NCI-H460 (cell line): ENCODE measurements at regions not wholly inside any gene's neighbourhood (a gene's known extent, or its start where the extent isn't known, plus 50 kb on each side); places are given as distances from the start of the nearest gene placed in this dataset.
A peak's percentile ranks its signal among the peaks of the same experiment; 100 is the strongest.

ENCODE experiments used
- DNase-seq: peaks from one replicate; pipeline ENCODE4 v3.0.0-alpha.2; 2016; ENCODE audit warnings: low read depth; ENCODE audit errors: extremely low read depth

- no peak for DNase-seq
Measured at GRCh38 chr3:163878396-163878795, 1199.9 kb downstream of the SI start.

DNA sequence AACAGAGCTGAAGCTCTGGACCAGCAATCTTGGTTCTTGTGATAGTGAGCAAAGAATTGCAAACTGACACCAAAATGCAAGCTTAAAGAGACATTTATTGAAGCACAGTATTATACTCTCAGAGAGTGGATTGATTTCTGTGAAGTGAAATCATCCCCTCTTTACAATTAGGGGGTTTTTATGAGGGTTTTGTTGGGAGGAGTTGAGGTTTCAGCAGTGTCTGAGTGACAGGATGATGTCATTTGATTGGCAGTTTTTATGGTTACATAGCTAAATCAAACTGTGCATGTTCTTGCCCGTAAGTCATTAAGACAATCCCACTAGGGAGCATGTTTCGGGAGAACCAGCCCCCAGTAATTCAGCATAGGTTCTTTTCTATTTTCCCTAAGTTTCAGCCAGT is 1200.5 kb downstream of the SI start:
- DNase-seq = no peak

DNA sequence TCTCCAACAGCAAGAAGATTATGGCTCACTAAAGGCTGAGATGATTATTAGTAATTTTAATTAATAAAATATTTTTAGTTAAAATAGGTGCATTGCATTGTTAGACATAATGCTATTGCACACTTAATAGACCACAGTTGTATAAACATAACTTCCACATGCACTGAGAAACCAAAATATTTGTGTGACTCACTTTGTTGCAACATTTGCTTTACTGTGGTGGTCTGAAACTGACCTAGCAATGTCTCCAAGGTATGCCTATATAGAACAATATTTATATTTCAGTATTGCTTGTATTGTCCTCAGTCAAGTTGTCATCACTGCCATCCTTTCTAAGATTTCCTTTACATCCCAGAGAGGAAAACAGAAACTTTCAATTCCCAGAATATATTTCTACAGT is 1215.2 kb downstream of the SI start:
- no peak for DNase-seq

DNA sequence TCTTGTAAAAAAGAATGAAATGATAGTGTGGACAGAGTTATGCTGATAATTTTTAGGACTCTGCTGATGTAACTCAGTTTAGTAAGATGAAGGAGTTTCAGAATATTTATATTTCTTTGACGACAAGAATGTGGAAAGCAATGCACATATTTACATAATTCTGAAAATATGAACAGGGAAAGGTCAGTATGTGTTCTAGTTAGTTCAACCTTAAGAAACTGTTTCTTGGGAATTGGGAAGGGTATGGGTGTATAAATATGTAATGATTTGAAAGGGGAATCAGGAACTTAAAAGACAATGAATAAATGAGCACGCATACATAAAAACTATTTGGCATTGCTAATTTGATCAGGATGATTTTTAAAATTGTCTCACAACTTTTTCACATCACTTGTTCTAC is 1226.1 kb downstream of the SI start:
- DNase-seq = no peak

GRCh38 chr3:163838769-163839168 is 1239.5 kb downstream of the SI start:
- DNase-seq = no peak

DNA sequence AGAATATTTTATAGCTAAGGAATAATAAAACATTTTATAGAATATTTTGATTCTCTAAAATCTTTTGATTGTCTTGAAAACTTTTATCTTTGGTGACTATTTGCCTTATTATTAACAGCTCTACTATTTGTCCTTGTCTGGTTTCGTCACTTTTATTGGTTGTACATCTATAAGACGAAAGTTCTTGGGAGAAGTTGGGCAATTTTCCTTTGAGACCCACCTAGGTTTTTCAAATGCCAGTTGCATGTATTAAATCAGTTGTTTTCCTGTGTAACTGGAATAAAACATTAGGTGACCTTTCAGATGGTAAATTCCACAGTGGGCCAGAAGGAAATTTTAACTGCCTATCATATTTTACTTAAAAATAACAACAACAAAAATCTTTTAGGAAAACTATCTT is 1245.7 kb downstream of the SI start:
- DNase-seq = no peak

DNA sequence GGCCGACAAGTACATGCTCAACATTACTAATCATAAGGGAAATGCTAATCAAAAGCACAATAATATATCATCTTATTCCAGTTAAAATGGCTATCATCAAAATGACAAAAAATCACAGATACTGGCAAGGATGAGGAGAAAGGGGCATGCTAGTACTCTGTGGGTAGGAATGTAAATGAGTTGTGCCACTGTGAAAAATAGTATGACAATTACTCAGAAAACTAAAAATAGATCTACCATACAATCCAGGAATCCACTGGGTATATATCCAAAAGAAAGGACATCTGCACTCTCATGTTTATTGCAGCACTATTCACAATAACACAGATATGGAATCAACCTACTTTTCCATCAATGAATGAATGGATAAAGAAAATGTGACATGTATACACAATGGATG is 1256.5 kb downstream of the SI start:
- DNase-seq = no peak

DNA sequence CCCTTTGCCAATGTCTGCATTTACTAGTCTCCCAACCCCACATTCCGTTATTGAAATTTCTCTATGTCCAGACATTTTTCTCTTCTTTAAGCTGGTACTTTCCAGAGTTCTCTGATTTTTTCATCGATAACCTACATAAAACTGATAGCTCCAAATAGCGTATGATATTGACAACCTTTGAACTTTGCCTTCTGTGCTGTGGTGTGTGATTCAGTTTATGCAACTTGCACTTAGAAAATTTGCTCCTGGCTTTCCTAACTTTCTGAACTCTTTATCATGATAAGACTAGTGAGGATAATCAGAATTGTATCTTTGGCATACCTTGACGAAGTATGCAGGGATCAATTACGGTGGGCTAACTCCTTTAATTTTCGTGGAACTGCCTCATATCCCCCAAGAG is 1261.3 kb downstream of the SI start:
- DNase-seq = no peak

- DNase-seq = no peak
Measured at GRCh38 chr3:163813935-163814334, 1264.4 kb downstream of the SI start.

DNA sequence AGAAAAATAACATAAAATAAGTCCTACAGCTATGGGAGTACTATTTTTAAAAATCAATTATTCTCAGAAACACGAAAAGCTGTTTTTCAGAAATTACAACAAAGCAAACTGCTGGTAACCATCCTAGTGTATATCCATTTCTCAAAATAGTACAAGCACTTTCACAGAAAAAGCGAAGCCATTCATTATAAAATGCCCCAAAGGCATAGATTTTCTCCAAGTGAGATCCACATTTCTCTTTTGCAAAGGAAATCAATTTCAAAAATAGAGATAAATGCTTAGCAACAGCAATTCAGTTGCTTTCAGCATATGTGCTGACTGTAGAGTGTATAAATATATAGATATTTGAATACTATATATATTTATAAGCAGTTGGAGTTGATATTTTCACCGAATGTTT is 1266.3 kb downstream of the SI start:
- DNase-seq = no peak

DNA sequence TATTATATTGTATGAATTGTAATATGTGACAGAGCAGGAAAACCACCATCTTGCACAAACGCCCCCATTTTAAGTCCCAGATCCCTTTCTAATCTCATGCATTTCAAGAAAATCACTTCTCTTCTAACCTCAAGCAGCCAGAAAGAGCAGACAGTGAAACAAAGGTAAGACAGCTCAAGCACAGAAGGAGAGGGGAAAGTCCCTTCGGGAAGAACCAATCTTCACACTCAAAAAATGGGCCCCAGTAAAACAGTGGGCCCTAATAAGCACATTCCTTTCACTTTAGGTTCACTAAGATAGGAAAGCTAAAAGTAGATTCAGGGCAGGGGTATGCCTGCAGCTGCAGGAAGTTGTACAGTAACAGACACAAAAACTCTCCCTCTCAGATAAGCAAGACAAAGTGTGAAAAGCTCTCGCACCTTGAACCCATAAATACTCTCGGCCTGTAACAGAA is 1268.7 kb downstream of the SI start:
- no peak for DNase-seq

- DNase-seq = no peak
Measured at GRCh38 chr3:163786416-163786815, 1291.9 kb downstream of the SI start.

GRCh38 chr3:163785693-163786092 is 1292.6 kb downstream of the SI start:
- no peak for DNase-seq

GRCh38 chr3:163779396-163780344 is 1298.6 kb downstream of the SI start:
- DNase-seq = no peak

- DNase-seq = peak; percentile 40
Measured at GRCh38 chr3:163776743-163777142, 1301.6 kb downstream of the SI start.

DNA sequence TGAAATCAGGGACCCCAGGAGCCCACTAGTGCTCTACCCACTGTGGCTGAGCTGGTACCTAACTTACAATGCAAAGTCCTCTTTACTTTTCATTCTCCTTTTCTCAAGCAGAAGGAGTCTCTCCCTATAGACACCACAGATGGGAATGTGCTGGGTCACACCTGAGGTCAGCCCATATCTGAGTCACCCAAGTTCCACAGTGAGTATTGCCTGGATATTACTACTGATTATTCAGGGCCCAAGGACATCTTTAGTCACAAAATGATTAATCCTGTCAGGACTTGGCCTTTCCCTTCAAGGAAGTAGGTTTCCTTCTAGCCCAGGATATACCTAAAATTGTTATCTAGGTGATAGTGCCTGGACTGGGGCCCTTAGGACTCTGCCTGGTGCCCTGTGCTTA is 1305.2 kb downstream of the SI start:
- DNase-seq = no peak

DNA sequence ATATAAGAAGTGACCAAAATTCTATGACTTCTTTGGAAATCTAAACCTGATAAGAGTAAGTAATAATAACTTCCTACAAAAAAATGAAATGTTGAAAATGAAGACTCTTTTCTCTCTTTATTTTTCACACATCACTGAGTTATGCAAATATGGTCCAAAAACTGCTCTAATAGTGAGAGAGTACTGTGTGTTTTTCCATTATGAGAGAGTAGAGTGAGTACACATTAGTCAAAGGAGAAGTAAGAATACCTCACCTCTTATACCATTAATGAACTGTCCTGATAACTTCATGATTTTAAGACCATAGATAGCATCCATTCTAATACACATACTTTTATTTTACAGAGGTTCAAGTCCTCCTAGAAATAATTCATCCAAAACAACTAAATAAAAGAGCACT is 1310.2 kb downstream of the SI start:
- no peak for DNase-seq

DNA sequence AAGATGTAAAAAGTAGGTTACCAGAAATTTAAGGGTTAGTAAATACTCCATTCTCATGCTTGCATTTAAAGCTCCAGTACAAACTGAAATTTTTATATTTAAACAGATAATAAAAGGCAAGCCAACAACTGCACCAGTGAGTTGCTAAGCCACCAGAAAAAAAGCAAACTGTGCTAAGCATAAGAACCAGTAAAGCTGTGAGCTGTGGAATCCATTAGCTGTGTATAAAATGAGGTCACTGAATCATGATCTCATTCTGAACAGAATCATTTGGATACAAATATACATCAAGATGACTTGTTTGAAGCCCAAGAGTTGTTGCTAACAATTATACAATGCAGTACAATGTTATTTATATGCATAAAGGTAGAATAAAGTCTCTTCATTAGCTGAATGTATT is 1312.2 kb downstream of the SI start:
- DNase-seq = no peak

GRCh38 chr3:163753033-163753432 is 1325.3 kb downstream of the SI start:
- no peak for DNase-seq

GRCh38 chr3:163745204-163745603 is 1333.1 kb downstream of the SI start:
- DNase-seq = no peak

DNA sequence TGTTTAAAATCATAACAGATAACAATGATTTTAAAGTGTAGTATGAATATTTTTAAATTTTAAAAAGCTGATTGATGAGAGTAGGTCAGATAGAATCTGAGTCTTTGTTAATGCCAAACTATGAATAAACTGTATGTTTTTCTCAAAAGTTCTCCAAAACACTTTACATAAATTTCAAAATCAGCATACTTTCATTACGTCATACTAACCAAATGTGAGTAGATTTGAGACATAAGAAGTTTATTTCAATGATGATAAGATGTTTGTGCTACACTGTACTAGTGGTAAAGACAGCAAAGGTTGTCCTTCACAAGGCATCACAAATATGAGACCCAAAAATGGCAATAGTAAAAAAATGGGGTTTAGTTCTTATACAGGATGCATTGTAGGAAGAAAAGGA is 1342.9 kb downstream of the SI start:
- no peak for DNase-seq

- no peak for DNase-seq
Measured at GRCh38 chr3:163730684-163731083, 1347.6 kb downstream of the SI start.

- no peak for DNase-seq
Measured at GRCh38 chr3:163726125-163726524, 1352.2 kb downstream of the SI start.
